ENCODE measurements at regions not wholly inside any gene's neighbourhood (a gene's known extent, or its start where the extent isn't known, plus 50 kb on each side); places are given as distances from the start of the nearest gene placed in this dataset.

DNA sequence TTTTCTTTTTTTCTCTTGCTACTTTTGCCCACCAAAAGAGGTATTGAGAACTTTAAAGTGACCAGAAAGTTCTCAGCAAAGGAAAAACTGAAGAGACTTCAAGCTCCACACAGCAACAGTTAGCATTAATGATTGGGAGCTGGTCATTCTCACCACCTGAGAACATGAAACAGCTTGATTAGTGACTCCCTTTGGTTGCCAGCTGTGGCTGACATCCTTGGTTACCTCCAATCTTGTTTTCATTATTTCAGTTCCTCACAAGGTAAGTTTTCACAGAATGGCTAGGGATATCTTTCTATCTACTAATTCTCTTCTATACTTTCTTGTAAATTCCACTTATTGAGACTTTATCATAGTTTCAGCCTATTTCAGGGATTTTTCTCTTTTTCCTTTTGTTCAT is 427.9 kb downstream of the QKI start:
- H3K4me2 ChIP-seq (ENCODE audit: insufficient read depth, insufficient read length, low read length), result no peak overlapping the region
- no peak overlapping the region for H2BK20ac ChIP-seq (ENCODE audit: low read depth, low read length, poor library complexity, severe bottlenecking)
- H3K27me3 ChIP-seq (ENCODE audit: insufficient read depth, low read length), result no peaks in the 10 kb centered on the region

More for the DNA sequence above, 427.9 kb downstream of the QKI start:
- Histone ChIP-seq H3K23me2 (ENCODE audit: insufficient read length, low read depth, low read length, poor library complexity, severe bottlenecking) (no peaks in the 10 kb centered on the region), H3K23ac (ENCODE audit: insufficient read length, low read depth, low read length) (no peak overlapping the region), H3K9ac (ENCODE audit: extremely low read depth, insufficient read length, low read length) (no peak overlapping the region), H3K4me1 (ENCODE audit: insufficient read depth, low read length) (no peaks in the 10 kb centered on the region), H2BK12ac (ENCODE audit: insufficient read length, low read depth, low read length) (no peak overlapping the region), H2AFZ (ENCODE audit: low read length) (no peak overlapping the region), H3K18ac (ENCODE audit: insufficient read length, low read depth, low read length) (no peak overlapping the region), H4K91ac (ENCODE audit: insufficient read length, low read depth, low read length) (no peak overlapping the region), H3K27ac (ENCODE audit: insufficient read length, low read depth, low read length) (no peak overlapping the region), H3K14ac (ENCODE audit: insufficient read depth, low read length) (no peak overlapping the region), H2AK5ac (ENCODE audit: insufficient read length, low read length) (no peak overlapping the region), H2BK120ac (ENCODE audit: low read depth, low read length, poor library complexity, severe bottlenecking) (no peak overlapping the region), H4K8ac (replicated peaks; ENCODE audit: insufficient read length, low read depth, low read length) (no peak overlapping the region), H3K4ac (ENCODE audit: low read depth, low read length) (no peak overlapping the region), H3K79me1 (ENCODE audit: insufficient read depth, low read depth, low read length, poor library complexity, severe bottlenecking) (no peaks in the 10 kb centered on the region), H3K56ac (ENCODE audit: insufficient read length, low read depth, low read length) (no peak overlapping the region), H2BK5ac (ENCODE audit: insufficient read length, low read length) (no peak overlapping the region), H2BK15ac (ENCODE audit: low read depth, low read length) (no peak overlapping the region), H4K20me1 (ENCODE audit: control insufficient read depth, insufficient read depth, insufficient read length) (no peaks in the 10 kb centered on the region), H4K5ac (ENCODE audit: insufficient read length, low read depth, low read length) (no peak overlapping the region), H3T11ph (ENCODE audit: low read length) (no peak overlapping the region), H3K9me3 (ENCODE audit: control insufficient read depth, low read depth, low read length) (no peaks in the 10 kb centered on the region), H3K79me2 (ENCODE audit: insufficient read depth, low read length) (no peaks in the 10 kb centered on the region)
- peaks cover 10 to 12% (median 12%) of the 10 kb centered on the region in 3 experiments for H3K36me3 Mint-ChIP-seq (ENCODE audit: insufficient read depth in 1 of 3, low read depth in 3 of 3)
- no peak overlapping the region for H3K27ac Mint-ChIP-seq
- H3K4me1 Mint-ChIP-seq, result peaks cover 0 to 5% of the 10 kb centered on the region in 2 experiments; a peak in 3 of 4 replicates
- peaks cover 11 to 12% of the 10 kb centered on the region in 2 experiments for H3K9me3 Mint-ChIP-seq
- no peak overlapping the region for H3K4me3 Mint-ChIP-seq
- TF ChIP-seq, protein P1, sequence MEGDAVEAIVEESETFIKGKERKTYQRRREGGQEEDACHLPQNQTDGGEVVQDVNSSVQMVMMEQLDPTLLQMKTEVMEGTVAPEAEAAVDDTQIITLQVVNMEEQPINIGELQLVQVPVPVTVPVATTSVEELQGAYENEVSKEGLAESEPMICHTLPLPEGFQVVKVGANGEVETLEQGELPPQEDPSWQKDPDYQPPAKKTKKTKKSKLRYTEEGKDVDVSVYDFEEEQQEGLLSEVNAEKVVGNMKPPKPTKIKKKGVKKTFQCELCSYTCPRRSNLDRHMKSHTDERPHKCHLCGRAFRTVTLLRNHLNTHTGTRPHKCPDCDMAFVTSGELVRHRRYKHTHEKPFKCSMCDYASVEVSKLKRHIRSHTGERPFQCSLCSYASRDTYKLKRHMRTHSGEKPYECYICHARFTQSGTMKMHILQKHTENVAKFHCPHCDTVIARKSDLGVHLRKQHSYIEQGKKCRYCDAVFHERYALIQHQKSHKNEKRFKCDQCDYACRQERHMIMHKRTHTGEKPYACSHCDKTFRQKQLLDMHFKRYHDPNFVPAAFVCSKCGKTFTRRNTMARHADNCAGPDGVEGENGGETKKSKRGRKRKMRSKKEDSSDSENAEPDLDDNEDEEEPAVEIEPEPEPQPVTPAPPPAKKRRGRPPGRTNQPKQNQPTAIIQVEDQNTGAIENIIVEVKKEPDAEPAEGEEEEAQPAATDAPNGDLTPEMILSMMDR (conservative IDR thresholded peaks at IDR 0.05), result no peak
- H3K27me3 Mint-ChIP-seq (ENCODE audit: low read depth), result no peaks in the 10 kb centered on the region
- no peak for DNase-seq

Measured in H9 (cell line).